HUES64 (cell line): ENCODE measurements at regions not wholly inside any gene's neighbourhood (a gene's known extent, or its start where the extent isn't known, plus 50 kb on each side); places are given as distances from the start of the nearest gene placed in this dataset.

Experiments used
- H3K27ac ChIP-seq: 2 replicates; pipeline ENCODE4 v1.7.0; 2013; ENCODE audit warnings: low read depth, low read length, inconsistent platforms
- H3K27me3 ChIP-seq: 2 replicates; pipeline ENCODE4 v1.6.1; 2013; ENCODE audit warnings: mild to moderate bottlenecking, low read length; ENCODE audit not compliant: insufficient read depth
- H3K36me3 ChIP-seq: 2 replicates; pipeline ENCODE4 v1.6.1; 2013; ENCODE audit warnings: mild to moderate bottlenecking, low read length; ENCODE audit not compliant: insufficient read depth
- H3K4me1 ChIP-seq: 2 replicates; pipeline ENCODE4 v1.6.1; 2013; ENCODE audit warnings: mild to moderate bottlenecking, low read length, moderate library complexity; ENCODE audit not compliant: insufficient read depth
- H3K4me3 ChIP-seq: 2 replicates; pipeline ENCODE4 v1.5.1; 2013; ENCODE audit warnings: mild to moderate bottlenecking, low read length, moderate library complexity
- H3K9ac ChIP-seq: 2 replicates; pipeline ENCODE4 v1.6.1; 2013; ENCODE audit warnings: mild to moderate bottlenecking, low read depth, low read length
- H3K9me3 ChIP-seq: 2 replicates; pipeline ENCODE4 v1.6.1; 2013; ENCODE audit warnings: low read depth, low read length; ENCODE audit not compliant: insufficient read depth
- WGBS: fragments of 150-250, 120-280 bp; methylation state at CpG from one replicate; pipeline ENCODE4 v1.1.7; 2013; ENCODE audit warnings: missing lambda C conversion rate; 5-methylcytosine and 5-hydroxymethylcytosine counted together

DNA sequence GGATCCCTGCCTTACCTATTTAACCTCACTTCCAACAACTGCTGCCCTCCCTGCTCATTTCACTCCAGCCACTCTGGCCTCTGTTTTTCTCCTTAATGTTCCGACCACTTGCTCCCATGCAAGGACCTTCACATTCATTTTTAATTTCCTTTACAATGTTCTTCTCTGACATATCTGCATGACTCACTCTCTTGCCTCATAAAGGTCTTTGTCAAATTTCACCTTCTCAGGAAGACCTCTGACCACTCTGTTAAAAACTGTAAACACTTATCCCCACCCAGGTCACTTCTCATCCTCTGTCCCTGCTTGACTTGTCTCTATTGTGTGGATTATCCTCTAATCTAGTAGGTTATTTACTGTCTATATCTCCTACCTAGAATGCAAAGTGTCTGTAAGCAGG, 751.2 kb downstream of the BRINP1 start:
- no peaks in the 10 kb centered on the region for H3K4me1 ChIP-seq
- H3K27me3 ChIP-seq: no peaks in the 10 kb centered on the region
- H3K36me3 ChIP-seq: no peaks in the 10 kb centered on the region
- 89% methylated on average over 1 of the region's 1 CpG for WGBS
- no peak overlapping the region for H3K9ac ChIP-seq
- no peak overlapping the region for H3K4me3 ChIP-seq
- no peaks in the 10 kb centered on the region for H3K9me3 ChIP-seq
- H3K27ac ChIP-seq: no peak overlapping the region

DNA sequence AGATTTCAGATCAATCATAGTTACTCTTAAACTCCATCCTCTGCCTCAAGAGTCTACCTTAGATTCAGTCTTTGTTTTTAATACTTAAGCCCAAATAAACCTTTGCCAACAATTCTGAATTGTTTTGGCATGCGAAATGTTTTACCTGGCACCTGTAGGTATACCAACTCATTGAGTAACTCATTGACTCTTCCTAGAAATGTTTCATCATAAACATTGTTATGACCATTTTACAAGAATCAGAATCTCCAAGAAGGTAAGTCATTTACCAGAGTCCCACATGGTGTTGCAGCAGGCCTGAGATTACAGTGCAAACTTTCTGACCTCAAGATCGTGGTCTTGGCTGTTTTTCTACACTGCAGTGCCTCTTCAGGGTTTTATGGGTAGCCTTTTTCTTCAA, 750.4 kb downstream of the BRINP1 start:
- 93% methylated on average over 2 of the region's 2 CpGs for WGBS
- no peak overlapping the region for H3K4me3 ChIP-seq
- H3K27me3 ChIP-seq: no peaks in the 10 kb centered on the region
- H3K9me3 ChIP-seq: no peaks in the 10 kb centered on the region
- H3K36me3 ChIP-seq: no peaks in the 10 kb centered on the region
- no peak overlapping the region for H3K9ac ChIP-seq
- no peak overlapping the region for H3K27ac ChIP-seq
- H3K4me1 ChIP-seq: no peaks in the 10 kb centered on the region

DNA sequence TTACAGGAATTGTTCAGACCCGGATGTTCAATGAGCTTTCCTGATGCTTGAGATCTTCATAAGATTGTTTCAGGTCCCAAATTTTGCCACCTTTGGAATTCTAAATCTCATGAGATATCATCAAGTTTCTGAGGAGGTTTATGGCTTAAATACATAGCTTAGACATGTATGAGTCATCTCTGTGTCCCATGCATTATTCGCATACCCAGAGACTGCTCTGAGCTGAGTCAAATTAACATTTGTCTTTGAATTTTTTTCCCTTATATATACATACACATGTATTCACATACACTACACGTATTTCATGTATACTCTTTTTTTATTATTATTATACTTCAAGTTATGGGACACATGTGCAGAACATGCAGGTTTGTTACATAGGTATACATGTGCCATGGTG, 744.6 kb downstream of the BRINP1 start:
- Histone ChIP-seq H3K9me3 (no peaks in the 10 kb centered on the region), H3K36me3 (no peaks in the 10 kb centered on the region)
- 94% methylated on average over 2 of the region's 3 CpGs for whole genome bisulfite sequencing

DNA sequence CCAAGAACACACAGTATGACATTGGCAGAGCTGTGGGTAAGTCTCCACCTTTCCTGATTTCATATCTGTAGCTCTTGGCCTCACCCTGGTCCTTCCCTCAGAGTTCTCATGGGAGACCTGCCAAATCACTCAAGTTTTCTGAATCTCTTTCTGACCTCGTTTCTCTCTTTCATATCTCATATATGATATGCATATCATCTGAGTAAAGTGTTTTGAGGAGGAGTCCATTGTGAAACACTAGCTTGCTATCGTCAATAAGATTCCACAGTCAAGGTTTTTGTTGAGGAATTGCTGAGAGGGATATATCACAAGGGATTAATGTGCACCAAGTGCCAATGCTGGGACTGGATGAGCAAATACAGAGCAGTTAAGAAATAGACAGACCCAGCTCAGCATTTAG, 739.2 kb downstream of the BRINP1 start:
- Histone ChIP-seq H3K9me3 (no peaks in the 10 kb centered on the region; the same call in 1 of the 2 replicates), H3K4me1 (no peaks in the 10 kb centered on the region), H3K27ac (no peak overlapping the region), H3K4me3 (no peak overlapping the region), H3K9ac (no peak overlapping the region), H3K27me3 (no peaks in the 10 kb centered on the region), H3K36me3 (no peaks in the 10 kb centered on the region)
- 96% methylated on average over 1 of the region's 2 CpGs for WGBS

More for the DNA sequence above, 744.6 kb downstream of the BRINP1 start:
- Histone ChIP-seq H3K4me3 (no peak overlapping the region), H3K27ac (no peak overlapping the region), H3K9ac (no peak overlapping the region), H3K4me1 (no peaks in the 10 kb centered on the region), H3K27me3 (no peaks in the 10 kb centered on the region)

GRCh38 chr9:118630931-118631595, 738.2 kb downstream of the BRINP1 start:
- H3K9ac ChIP-seq: no peak overlapping the region
- H3K9me3 ChIP-seq: no peaks in the 10 kb centered on the region; the same call in 1 of the 2 replicates
- H3K27me3 ChIP-seq: no peaks in the 10 kb centered on the region
- H3K4me1 ChIP-seq: no peaks in the 10 kb centered on the region
- H3K27ac ChIP-seq: no peak overlapping the region
- H3K36me3 ChIP-seq: no peaks in the 10 kb centered on the region
- WGBS: 80% methylated on average over 1 of the region's 2 CpGs
- no peak overlapping the region for H3K4me3 ChIP-seq

GRCh38 chr9:118631956-118632355, 737.3 kb downstream of the BRINP1 start:
- no peak overlapping the region for H3K9ac ChIP-seq
- no peaks in the 10 kb centered on the region; the same call in 1 of the 2 replicates for H3K9me3 ChIP-seq
- H3K4me1 ChIP-seq: no peaks in the 10 kb centered on the region
- H3K4me3 ChIP-seq: no peak overlapping the region
- H3K27ac ChIP-seq: no peak overlapping the region
- WGBS: 92% methylated on average over 4 of the region's 4 CpGs
- no peaks in the 10 kb centered on the region for H3K27me3 ChIP-seq
- no peaks in the 10 kb centered on the region for H3K36me3 ChIP-seq

DNA sequence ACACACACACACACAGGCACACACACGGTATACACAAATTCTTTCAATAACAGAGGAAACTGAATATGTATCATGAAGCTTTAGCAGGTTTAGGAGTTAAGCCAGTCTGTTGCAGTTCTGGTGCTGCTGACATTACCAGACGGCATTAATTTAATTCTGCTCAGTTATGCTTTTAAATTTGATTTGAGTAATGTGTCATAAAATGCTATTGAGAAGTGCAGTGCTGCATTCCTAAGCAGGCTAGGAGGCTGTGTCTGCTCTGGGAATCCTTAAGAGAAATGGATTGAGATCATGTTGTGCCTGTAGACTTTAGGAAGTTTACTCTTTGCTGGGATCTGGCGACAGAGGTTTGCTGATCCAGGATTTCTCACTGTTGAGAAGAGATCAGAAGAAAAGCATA, 733.8 kb downstream of the BRINP1 start:
- no peaks in the 10 kb centered on the region for H3K36me3 ChIP-seq
- H3K4me1 ChIP-seq: no peaks in the 10 kb centered on the region
- 94% methylated on average over 3 of the region's 3 CpGs for WGBS
- H3K9ac ChIP-seq: no peak overlapping the region
- H3K27me3 ChIP-seq: no peaks in the 10 kb centered on the region
- peaks cover 12% of the 10 kb centered on the region for H3K9me3 ChIP-seq
- no peak overlapping the region for H3K27ac ChIP-seq
- no peak overlapping the region for H3K4me3 ChIP-seq

GRCh38 chr9:118637681-118638080, 731.6 kb downstream of the BRINP1 start:
- Histone ChIP-seq H3K4me1 (peaks cover 1% of the 10 kb centered on the region), H3K9ac (no peak overlapping the region), H3K27me3 (no peaks in the 10 kb centered on the region), H3K36me3 (no peaks in the 10 kb centered on the region), H3K9me3 (peaks cover 12% of the 10 kb centered on the region), H3K27ac (no peak overlapping the region), H3K4me3 (no peak overlapping the region)
- 100% methylated on average over 2 of the region's 2 CpGs for WGBS

DNA sequence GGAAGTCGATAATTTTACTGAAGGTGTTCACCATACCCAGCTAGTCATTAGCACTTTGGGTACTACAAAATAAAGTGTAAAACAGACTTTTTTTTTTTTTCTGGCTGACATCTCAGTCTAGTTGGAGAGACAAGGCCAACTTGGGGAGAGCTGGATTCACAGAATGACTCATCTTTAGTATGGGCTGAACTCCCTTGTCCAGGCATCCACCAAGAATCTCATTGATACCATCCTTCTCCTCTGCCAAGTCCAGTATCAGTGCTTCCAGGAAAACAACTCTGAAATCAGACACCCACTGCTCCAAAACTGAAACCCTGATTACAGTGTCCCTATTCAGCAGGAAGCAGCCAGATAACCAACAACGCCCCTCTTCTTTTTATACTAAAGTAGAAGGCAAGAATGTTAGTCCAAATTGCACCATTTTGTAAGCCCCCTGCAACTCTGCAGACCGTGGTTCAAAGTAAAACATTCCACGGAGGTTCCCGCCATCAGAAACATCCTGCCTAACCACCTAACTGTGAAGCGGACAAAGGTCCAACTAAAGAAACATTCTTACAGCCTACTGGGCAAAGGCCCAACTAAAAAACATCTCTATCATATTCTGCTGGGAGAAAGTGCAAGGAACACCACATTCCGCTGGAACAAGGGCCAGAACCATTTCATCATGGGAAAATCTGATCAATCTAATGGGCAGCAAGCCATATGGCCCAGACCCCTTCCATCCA, 728.2 kb downstream of the BRINP1 start:
- Histone ChIP-seq H3K36me3 (no peaks in the 10 kb centered on the region), H3K27ac (no peak overlapping the region), H3K9ac (no peak overlapping the region), H3K9me3 (peaks cover 17% of the 10 kb centered on the region), H3K4me1 (peaks cover 15% of the 10 kb centered on the region), H3K27me3 (no peaks in the 10 kb centered on the region), H3K4me3 (no peak overlapping the region)
- WGBS: 96% methylated on average over 7 of the region's 7 CpGs

DNA sequence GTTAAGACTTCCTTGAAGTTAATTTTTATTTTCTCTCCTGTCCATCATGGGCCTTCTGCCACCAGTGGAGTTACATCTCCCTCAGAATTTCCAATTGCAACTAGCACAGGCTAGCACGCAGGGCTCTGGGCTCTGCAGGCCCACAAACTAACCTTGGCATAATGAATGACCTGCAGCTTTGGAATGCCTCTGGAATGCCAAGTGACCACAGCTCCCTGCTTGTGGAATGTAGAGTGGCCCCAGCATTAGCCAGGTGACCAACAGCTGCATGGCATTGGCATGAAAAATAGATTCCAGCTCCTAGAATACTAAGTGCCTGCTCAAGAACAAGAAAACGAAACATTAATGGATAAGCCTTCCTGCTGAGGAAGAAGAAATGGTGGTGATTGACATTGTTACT, 726.1 kb downstream of the BRINP1 start:
- Histone ChIP-seq H3K9me3 (peaks cover 27% of the 10 kb centered on the region), H3K4me3 (no peak overlapping the region), H3K9ac (no peak overlapping the region), H3K27ac (peak overlapping the region; percentile 16; the same call in 1 of the 2 replicates), H3K27me3 (no peaks in the 10 kb centered on the region), H3K4me1 (peaks cover 15% of the 10 kb centered on the region), H3K36me3 (no peaks in the 10 kb centered on the region)
- WGBS: 57% methylated on average over 2 of the region's 2 CpGs

DNA sequence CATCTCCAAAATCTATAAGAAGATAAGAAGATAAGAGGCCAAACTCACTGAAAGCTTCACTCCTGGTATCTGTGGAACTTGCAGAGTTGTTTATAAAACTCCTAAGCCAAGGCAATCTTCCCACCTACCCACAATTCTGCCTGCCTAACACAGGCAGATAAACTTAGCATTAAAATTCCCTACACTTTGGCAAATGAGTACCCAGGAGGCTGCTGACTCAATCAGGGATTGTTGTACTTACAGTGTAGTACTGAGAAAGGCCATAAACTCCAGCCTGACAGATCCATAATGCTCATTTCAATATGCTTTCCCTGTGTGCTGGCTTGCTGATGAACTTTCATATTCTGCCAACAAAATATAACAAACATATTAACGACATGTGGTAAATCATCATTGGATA, 725.2 kb downstream of the BRINP1 start:
- Histone ChIP-seq H3K9me3 (peaks cover 21% of the 10 kb centered on the region), H3K27me3 (no peaks in the 10 kb centered on the region), H3K9ac (no peak overlapping the region), H3K4me1 (peaks cover 15% of the 10 kb centered on the region), H3K27ac (no peak overlapping the region; the same call in 1 of the 2 replicates), H3K36me3 (no peaks in the 10 kb centered on the region), H3K4me3 (no peak overlapping the region)
- 100% methylated on average over 1 of the region's 1 CpG for WGBS
